HepG2 (cell line): ENCODE measurements at regions not wholly inside any gene's neighbourhood (a gene's known extent, or its start where the extent isn't known, plus 50 kb on each side); places are given as distances from the start of the nearest gene placed in this dataset.

Experiments
- ATAC-seq: fragments of 200-7000 bp; cut with Tn5 transposase; 3 replicates; pipeline ENCODE4 v1.9.1; 2020; ENCODE audit warnings: mild to moderate bottlenecking, moderate library complexity
- BruUV-seq: library from RNA; stranded (reverse); fragments of 400-500 nt; replicated peaks from 2 replicates; lab custom pipeline; 2021; lab: Mats Ljungman, UMichigan
- CTCF ChIA-PET: fragments of 300-600 bp; formaldehyde crosslinking; extraction: SDS; loops from one replicate; lab custom pipeline; 2021; ENCODE audit warnings: low total read pairs, inconsistent platforms, low intra/inter-chr PET ratio; lab: Yijun Ruan, JAX
- POLR2A ChIA-PET: fragments of 350-600 bp; sonication (Branson Sonifier 250); formaldehyde crosslinking; loops from one replicate; lab custom pipeline; 2020; ENCODE audit warnings: antibody characterized with exemption, inconsistent platforms; lab: Yijun Ruan, JAX
- DNase-seq: peaks from one replicate; pipeline ENCODE4 v3.0.0-alpha.2; 2015; ENCODE audit warnings: low spot score
- FAIRE-seq: peaks from 3 replicates; lab custom pipeline; 2011; peaks lifted over from hg19 to GRCh38; lab: Jason Lieb, UNC
- H2AFZ ChIP-seq: one replicate; pipeline ENCODE4 v1.6.1; 2011; ENCODE audit warnings: low read length, inconsistent platforms
- H3K27ac ChIP-seq: fragments of 300-600 bp; 3 replicates; pipeline ENCODE4 v1.8.0; 2011; ENCODE audit warnings: mixed run types, mild to moderate bottlenecking, mixed read lengths, low read length, inconsistent platforms; ENCODE audit not compliant: insufficient read depth; ENCODE audit errors: extremely low read length
- H3K27me3 ChIP-seq, 2 experiments: fragments of 200-600 bp in 1 of 2; 2 replicates in 1 of 2; 3 replicates in 1 of 2; pipeline versions ENCODE4 v1.6.0 to v1.8.0; 2011; ENCODE audit warnings: low read length in 2 of 2, mild to moderate bottlenecking in 2 of 2, moderate library complexity in 2 of 2, inconsistent platforms in 1 of 2; ENCODE audit not compliant: insufficient read depth in 2 of 2, control insufficient read depth in 1 of 2
- H3K36me3 ChIP-seq, 2 experiments: fragments of 200-600 bp in 1 of 2; replicated peaks in 1 of 2; 2 replicates in 1 of 2; 3 replicates in 1 of 2; pipeline versions ENCODE4 v1.5.1 to v1.8.0; 2011; ENCODE audit warnings: low read length in 2 of 2, inconsistent platforms in 1 of 2; ENCODE audit not compliant: insufficient read depth in 2 of 2, control insufficient read depth in 1 of 2
- H3K4me1 ChIP-seq: 2 replicates; pipeline ENCODE4 v1.5.1; 2012; ENCODE audit warnings: low read length, inconsistent platforms; ENCODE audit not compliant: insufficient read depth
- H3K4me2 ChIP-seq: 2 replicates; pipeline ENCODE4 v1.6.0; 2011; ENCODE audit warnings: low read depth, low read length, inconsistent platforms
- H3K4me3 ChIP-seq, 3 experiments: fragments of 200-600 bp in 1 of 3; sonication (generic), shearing (Covaris generic) in 1 of 3; replicated peaks in 1 of 3; 2 replicates each; pipeline ENCODE4 v1.5.1; 2011 to 2016; ENCODE audit warnings: low read length in 3 of 3, inconsistent platforms in 2 of 3, low read depth in 2 of 3, mild to moderate bottlenecking in 2 of 3, control low read depth in 1 of 3, mixed read lengths in 1 of 3; ENCODE audit not compliant: insufficient read depth in 1 of 3
- H3K79me2 ChIP-seq: one replicate; pipeline ENCODE4 v1.6.1; 2011; ENCODE audit warnings: low read length, inconsistent platforms; ENCODE audit not compliant: insufficient read depth
- H3K9ac ChIP-seq: 2 replicates; pipeline ENCODE4 v1.6.0; 2011; ENCODE audit warnings: mild to moderate bottlenecking, low read depth, low read length, inconsistent platforms; ENCODE audit not compliant: insufficient read depth
- H3K9me3 ChIP-seq: 2 replicates; pipeline ENCODE4 v1.5.1; 2012; ENCODE audit warnings: mild to moderate bottlenecking, low read length
- H4K20me1 ChIP-seq: 2 replicates; pipeline ENCODE4 v1.6.0; 2011; ENCODE audit warnings: inconsistent platforms, mild to moderate bottlenecking, low read length, moderate library complexity; ENCODE audit not compliant: insufficient read depth
- ETV6 ChIP-seq: sonication (generic); formaldehyde crosslinking; conservative IDR thresholded peaks from 2 replicates; pipeline ENCODE4 v1.4.0; 2020; ENCODE audit warnings: missing genetic modification reagents
- FIP1L1 ChIP-seq: fragments of 200-400 bp; formaldehyde crosslinking; IDR thresholded peaks from 2 replicates; pipeline ENCODE4 v1.6.1; 2018; ENCODE audit warnings: low read depth, mild to moderate bottlenecking, low read length, moderate library complexity, borderline replicate concordance; ENCODE audit not compliant: insufficient read depth
- HNRNPK ChIP-seq: fragments of 200-400 bp; formaldehyde crosslinking; IDR thresholded peaks from 2 replicates; pipeline ENCODE4 v1.6.1; 2018; ENCODE audit warnings: low read length, low read depth, moderate library complexity, mild to moderate bottlenecking; ENCODE audit not compliant: poor library complexity, severe bottlenecking
- MTF1 ChIP-seq: sonication (generic); formaldehyde crosslinking; IDR thresholded peaks from 2 replicates; pipeline ENCODE4 v1.5.0; 2020; ENCODE audit warnings: missing genetic modification reagents
- ZNF746 ChIP-seq: sonication (generic); formaldehyde crosslinking; IDR thresholded peaks from 2 replicates; pipeline ENCODE4 v1.8.0; 2022; ENCODE audit warnings: mild to moderate bottlenecking, missing genetic modification reagents
- ZNF766 ChIP-seq: sonication (generic); formaldehyde crosslinking; IDR thresholded peaks from 2 replicates; pipeline ENCODE4 v1.5.0; 2020; ENCODE audit warnings: missing genetic modification reagents, borderline replicate concordance
- WGBS: methylation state at CpG from one replicate; pipeline ENCODE4 v1.1.6; 2017; ENCODE audit warnings: low lambda C conversion rate; 5-methylcytosine and 5-hydroxymethylcytosine counted together
- in situ Hi-C: cut with HindIII; loops from 2 replicates; pipeline ENCODE4 v1.10.0; 2017; ENCODE audit warnings: low pct_unique_long_range_greater_than_20kb; ENCODE audit not compliant: extremely low pct_ligation_motif_present
- intact Hi-C: fragments of 100-400 bp; cut with micrococcal nuclease; formaldehyde crosslinking; loops from one replicate; pipeline ENCODE4 v1.10.0; 2022; ENCODE audit not compliant: unreplicated experiment
- TF ChIP-seq, protein P1 (sequence below): IDR thresholded peaks from 2 replicates; pipeline ENCODE4 v1.6.1; 2016

DNA sequence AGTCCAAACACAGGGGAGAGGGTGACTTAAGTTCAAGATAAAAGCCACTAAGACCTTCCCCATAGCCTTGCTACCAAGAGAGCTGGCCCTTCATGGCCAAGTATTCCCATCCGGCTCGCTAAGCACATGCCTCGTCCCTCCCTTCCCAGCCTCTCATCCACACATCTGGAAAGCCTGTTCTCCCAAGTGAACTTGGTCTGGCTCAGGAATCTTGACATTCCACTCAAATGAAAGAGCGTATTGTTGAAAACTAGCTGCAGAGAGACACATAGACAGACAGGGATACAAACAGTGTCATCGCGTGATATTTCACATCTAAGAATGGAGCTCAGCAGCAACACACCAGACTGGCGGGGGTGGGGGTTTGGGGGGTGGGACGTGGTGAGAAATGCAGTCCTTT is 182.8 kb upstream of the FOXQ1 start (continued):
- TF ChIP-seq, protein P1, sequence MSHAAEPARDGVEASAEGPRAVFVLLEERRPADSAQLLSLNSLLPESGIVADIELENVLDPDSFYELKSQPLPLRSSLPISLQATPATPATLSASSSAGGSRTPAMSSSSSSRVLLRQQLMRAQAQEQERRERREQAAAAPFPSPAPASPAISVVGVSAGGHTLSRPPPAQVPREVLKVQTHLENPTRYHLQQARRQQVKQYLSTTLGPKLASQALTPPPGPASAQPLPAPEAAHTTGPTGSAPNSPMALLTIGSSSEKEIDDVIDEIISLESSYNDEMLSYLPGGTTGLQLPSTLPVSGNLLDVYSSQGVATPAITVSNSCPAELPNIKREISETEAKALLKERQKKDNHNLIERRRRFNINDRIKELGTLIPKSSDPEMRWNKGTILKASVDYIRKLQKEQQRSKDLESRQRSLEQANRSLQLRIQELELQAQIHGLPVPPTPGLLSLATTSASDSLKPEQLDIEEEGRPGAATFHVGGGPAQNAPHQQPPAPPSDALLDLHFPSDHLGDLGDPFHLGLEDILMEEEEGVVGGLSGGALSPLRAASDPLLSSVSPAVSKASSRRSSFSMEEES (CRISPR knock-in tag): no peak
- TF ChIP-seq MTF1 (no peak), HNRNPK (no peak), ZNF766 (no peak)

DNA sequence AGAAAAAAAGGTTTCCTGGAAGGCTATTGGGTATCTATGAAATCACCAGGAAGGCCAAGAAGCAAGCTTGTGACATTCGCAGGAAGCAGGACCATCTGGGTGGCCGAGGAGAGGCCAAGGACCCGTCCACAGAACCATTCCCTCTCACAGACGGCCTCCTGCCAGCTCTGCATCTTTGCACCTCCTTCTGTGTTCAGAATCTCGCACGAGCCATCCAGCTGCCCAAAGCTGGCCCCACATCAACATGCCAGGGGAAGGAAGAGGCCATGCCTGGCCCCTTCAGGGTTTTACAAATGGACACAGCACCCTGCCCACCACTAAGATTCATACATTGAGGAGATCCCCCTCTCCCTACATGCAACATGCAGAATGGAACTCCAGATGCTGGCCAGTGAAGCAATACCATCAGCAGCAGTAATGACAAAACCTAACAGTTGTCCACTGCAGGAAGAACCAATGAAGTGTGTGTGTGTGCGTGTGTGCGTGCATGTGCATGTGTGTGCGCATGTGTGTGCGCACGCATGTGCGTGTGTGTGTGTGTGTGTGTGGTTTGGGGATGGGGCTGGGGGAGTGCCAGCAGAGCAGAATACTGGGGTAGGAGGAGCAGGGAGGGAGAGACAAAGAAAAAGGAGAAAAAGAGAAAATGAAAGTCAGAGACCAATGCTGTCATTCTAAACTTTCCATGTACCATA is 184.2 kb upstream of the FOXQ1 start:
- no peak for ATAC-seq
- H3K4me2 ChIP-seq: no peak overlapping the region
- H3K27me3 ChIP-seq: no peaks in the 10 kb centered on the region
- no peaks in the 10 kb centered on the region for H3K79me2 ChIP-seq
- H3K4me1 ChIP-seq: peaks cover 37% of the 10 kb centered on the region
- in situ Hi-C loops (no loop called here), intact Hi-C loops (no loop called here)
- BruUV-seq: no TSS peak
- ChIA-PET POLR2A (no interaction called here), CTCF (no interaction called here)
- no peak for DNase-seq
- no peaks in the 10 kb centered on the region for H3K36me3 ChIP-seq
- H3K9me3 ChIP-seq: no peaks in the 10 kb centered on the region
- TF ChIP-seq FIP1L1 (no peak), ETV6 (CRISPR knock-in tag) (no peak), ZNF746 (CRISPR knock-in tag) (no peak)
- 73% methylated on average over 12 of the region's 12 CpGs for WGBS
- FAIRE-seq: no peak
- H3K4me3 ChIP-seq: no peak overlapping the region
- no peak overlapping the region for H3K9ac ChIP-seq
- H4K20me1 ChIP-seq: no peaks in the 10 kb centered on the region
- no peak overlapping the region for H3K27ac ChIP-seq
- no peak overlapping the region for H2AFZ ChIP-seq
